OCI-LY7 (cell line): ENCODE measurements at regions not wholly inside any gene's neighbourhood (a gene's known extent, or its start where the extent isn't known, plus 50 kb on each side); places are given as distances from the start of the nearest gene placed in this dataset.

Experiments used
- BruUV-seq: library from RNA; stranded (reverse); fragments of 400-500 nt; replicated peaks from 2 replicates; lab custom pipeline; 2021; lab: Mats Ljungman, UMichigan
- CTCF ChIA-PET: fragments of 300-600 bp; sonication (Branson Sonifier 250); formaldehyde crosslinking; loops from one replicate; lab custom pipeline; 2022; ENCODE audit warnings: antibody characterized with exemption; ENCODE audit not compliant: unreplicated experiment; lab: Charles Lee
- POLR2A ChIA-PET: fragments of 300-600 bp; sonication (Branson Sonifier 250); formaldehyde crosslinking; loops from one replicate; lab custom pipeline; 2022; ENCODE audit warnings: antibody characterized with exemption; lab: Charles Lee
- DNase-seq: peaks from one replicate; pipeline ENCODE4 v3.0.0-alpha.2; 2015; ENCODE audit warnings: low spot score
- H2AFZ ChIP-seq: fragments of 200-600 bp; sonication (generic), shearing (Covaris generic); 2 replicates; pipeline ENCODE4 v1.6.1; 2014; ENCODE audit warnings: mild to moderate bottlenecking, antibody characterized with exemption, low read length, moderate library complexity
- H3K27ac ChIP-seq: fragments of 200-600 bp; sonication (generic); 2 replicates; pipeline ENCODE4 v1.5.1; 2014; ENCODE audit warnings: mixed run types, low read depth, mild to moderate bottlenecking, moderate library complexity, low read length, inconsistent platforms; ENCODE audit not compliant: poor library complexity, severe bottlenecking
- H3K36me3 ChIP-seq: fragments of 200-600 bp; sonication (generic); 2 replicates; pipeline ENCODE4 v1.6.1; 2014; ENCODE audit warnings: mild to moderate bottlenecking, antibody characterized with exemption, low read length, moderate library complexity, mixed read lengths; ENCODE audit not compliant: insufficient read depth
- H3K4me1 ChIP-seq: fragments of 200-600 bp; sonication (generic); 2 replicates; pipeline ENCODE4 v1.5.1; 2014; ENCODE audit warnings: mild to moderate bottlenecking, low read length; ENCODE audit not compliant: insufficient read depth, poor library complexity, severe bottlenecking
- H3K4me2 ChIP-seq: fragments of 200-600 bp; sonication (generic); 2 replicates; pipeline ENCODE4 v1.6.1; 2014; ENCODE audit warnings: mild to moderate bottlenecking, low read length
- H3K4me3 ChIP-seq: fragments of 200-600 bp; sonication (generic); 2 replicates; pipeline ENCODE4 v1.5.1; 2014; ENCODE audit warnings: mild to moderate bottlenecking, low read depth, low read length; ENCODE audit not compliant: poor library complexity, severe bottlenecking
- H3K79me2 ChIP-seq: fragments of 200-600 bp; sonication (generic); 2 replicates; pipeline ENCODE4 v1.6.1; 2016; ENCODE audit warnings: low read depth, mild to moderate bottlenecking, low read length, moderate library complexity, mixed read lengths; ENCODE audit not compliant: insufficient read depth
- H3K9me2 ChIP-seq: fragments of 200-600 bp; sonication (generic); 2 replicates; pipeline ENCODE4 v1.6.1; 2016; ENCODE audit warnings: mild to moderate bottlenecking, low read length, mixed read lengths; ENCODE audit not compliant: insufficient read depth
- H3K9me3 ChIP-seq: fragments of 200-600 bp; sonication (generic); 2 replicates; pipeline ENCODE4 v1.6.1; 2014; ENCODE audit warnings: mild to moderate bottlenecking, mixed run types, low read length, mixed read lengths
- H4K20me1 ChIP-seq: fragments of 200-600 bp; sonication (generic); 2 replicates; pipeline ENCODE4 v1.6.1; 2014; ENCODE audit warnings: mild to moderate bottlenecking, antibody characterized with exemption, low read length, moderate library complexity, mixed read lengths; ENCODE audit not compliant: insufficient read depth
- EZH2phosphoT487 ChIP-seq: fragments of 200-600 bp; sonication (generic); IDR thresholded peaks from 2 replicates; pipeline ENCODE4 v1.6.1; 2018; ENCODE audit warnings: low read depth, borderline replicate concordance, mild to moderate bottlenecking, mixed run types, antibody characterized with exemption, low read length, moderate library complexity, mixed read lengths
- intact Hi-C: fragments of 100-400 bp; cut with micrococcal nuclease; formaldehyde crosslinking; loops from one replicate; pipeline ENCODE4 v1.10.0; 2022; ENCODE audit not compliant: unreplicated experiment
- TF ChIP-seq, protein P1 (sequence below): fragments of 200-600 bp; sonication (generic); conservative IDR thresholded peaks from 2 replicates; pipeline ENCODE4 v1.5.1; 2014; ENCODE audit warnings: mild to moderate bottlenecking, antibody characterized with exemption, low read length, moderate library complexity, mixed read lengths

- no peaks in the 10 kb centered on the region for H4K20me1 ChIP-seq
- H3K9me3 ChIP-seq = no peaks in the 10 kb centered on the region
- TF ChIP-seq, protein P1, sequence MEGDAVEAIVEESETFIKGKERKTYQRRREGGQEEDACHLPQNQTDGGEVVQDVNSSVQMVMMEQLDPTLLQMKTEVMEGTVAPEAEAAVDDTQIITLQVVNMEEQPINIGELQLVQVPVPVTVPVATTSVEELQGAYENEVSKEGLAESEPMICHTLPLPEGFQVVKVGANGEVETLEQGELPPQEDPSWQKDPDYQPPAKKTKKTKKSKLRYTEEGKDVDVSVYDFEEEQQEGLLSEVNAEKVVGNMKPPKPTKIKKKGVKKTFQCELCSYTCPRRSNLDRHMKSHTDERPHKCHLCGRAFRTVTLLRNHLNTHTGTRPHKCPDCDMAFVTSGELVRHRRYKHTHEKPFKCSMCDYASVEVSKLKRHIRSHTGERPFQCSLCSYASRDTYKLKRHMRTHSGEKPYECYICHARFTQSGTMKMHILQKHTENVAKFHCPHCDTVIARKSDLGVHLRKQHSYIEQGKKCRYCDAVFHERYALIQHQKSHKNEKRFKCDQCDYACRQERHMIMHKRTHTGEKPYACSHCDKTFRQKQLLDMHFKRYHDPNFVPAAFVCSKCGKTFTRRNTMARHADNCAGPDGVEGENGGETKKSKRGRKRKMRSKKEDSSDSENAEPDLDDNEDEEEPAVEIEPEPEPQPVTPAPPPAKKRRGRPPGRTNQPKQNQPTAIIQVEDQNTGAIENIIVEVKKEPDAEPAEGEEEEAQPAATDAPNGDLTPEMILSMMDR = no peak
- TF ChIP-seq EZH2phosphoT487 = no peak
- BruUV-seq = no TSS peak
- H2AFZ ChIP-seq = no peak overlapping the region
- H3K36me3 ChIP-seq = no peaks in the 10 kb centered on the region
- ChIA-PET POLR2A (no interaction called here), CTCF (no interaction called here)
- no peak overlapping the region for H3K4me2 ChIP-seq
- no peaks in the 10 kb centered on the region for H3K4me1 ChIP-seq
- intact Hi-C loops = no loop called here
- H3K4me3 ChIP-seq = no peak overlapping the region
- H3K27ac ChIP-seq = no peak overlapping the region
- DNase-seq = no peak
- H3K79me2 ChIP-seq = no peaks in the 10 kb centered on the region
- H3K9me2 ChIP-seq = no peaks in the 10 kb centered on the region
Measured at GRCh38 chr2:236855866-236856847, 229.5 kb upstream of the COPS8 start.

GRCh38 chr2:236856848-236857235 is 228.8 kb upstream of the COPS8 start:
- ChIA-PET CTCF (no interaction called here), POLR2A (no interaction called here)
- Histone ChIP-seq H3K27ac (no peak overlapping the region), H3K4me1 (no peaks in the 10 kb centered on the region), H3K79me2 (no peaks in the 10 kb centered on the region), H3K9me3 (no peaks in the 10 kb centered on the region), H3K4me2 (no peak overlapping the region), H3K36me3 (no peaks in the 10 kb centered on the region), H3K9me2 (no peaks in the 10 kb centered on the region), H2AFZ (no peak overlapping the region), H4K20me1 (no peaks in the 10 kb centered on the region), H3K4me3 (no peak overlapping the region)
- intact Hi-C loops = no loop called here
- TF ChIP-seq, protein P1 = no peak
- TF ChIP-seq EZH2phosphoT487 = no peak
- DNase-seq = no peak
- no TSS peak for BruUV-seq

DNA sequence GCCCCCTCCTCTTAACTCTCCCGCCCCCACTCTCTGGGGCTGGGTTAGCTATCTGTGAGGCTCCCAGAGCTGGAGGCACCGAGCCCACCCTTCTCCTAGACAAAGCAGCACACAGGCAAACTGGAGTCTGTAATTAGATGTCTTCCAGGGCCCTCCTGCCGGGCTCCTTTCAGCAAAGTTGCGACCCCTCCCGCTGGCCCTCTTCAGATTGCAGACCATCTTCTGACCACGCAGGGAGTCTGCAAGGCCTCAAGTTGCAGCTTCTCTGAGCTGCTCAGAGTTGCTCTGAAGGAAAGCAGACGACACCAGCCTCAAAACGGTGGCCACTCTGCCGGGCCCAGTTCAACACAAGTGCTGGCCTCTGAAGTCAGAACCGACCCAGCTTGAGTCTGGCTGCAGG is 228.4 kb upstream of the COPS8 start:
- Histone ChIP-seq H3K4me1 (no peaks in the 10 kb centered on the region), H4K20me1 (no peaks in the 10 kb centered on the region), H3K27ac (no peak overlapping the region), H3K36me3 (no peaks in the 10 kb centered on the region), H3K4me3 (no peak overlapping the region), H3K9me2 (no peaks in the 10 kb centered on the region), H3K79me2 (no peaks in the 10 kb centered on the region), H2AFZ (no peak overlapping the region), H3K4me2 (no peak overlapping the region), H3K9me3 (no peaks in the 10 kb centered on the region)
- no peak for DNase-seq
- CTCF ChIA-PET = no interaction called here
- BruUV-seq = no TSS peak
- POLR2A ChIA-PET = no interaction called here
- intact Hi-C loops = no loop called here
- TF ChIP-seq, protein P1 = no peak
- no peak for TF ChIP-seq EZH2phosphoT487
